Hepatocyte (in vitro differentiated cells): ENCODE measurements at regions not wholly inside any gene's neighbourhood (a gene's known extent, or its start where the extent isn't known, plus 50 kb on each side); places are given as distances from the start of the nearest gene placed in this dataset.

ENCODE experiments used
- DNase-seq: peaks from one replicate; pipeline ENCODE4 v3.0.0-alpha.2; 2016; ENCODE audit warnings: low spot score
- H2AFZ ChIP-seq: fragments of 200-600 bp; sonication (generic); 2 replicates; pipeline ENCODE4 v1.6.0; 2016; ENCODE audit warnings: antibody characterized with exemption, mild to moderate bottlenecking
- H3K27ac ChIP-seq: fragments of 200-600 bp; sonication (generic); 2 replicates; pipeline ENCODE4 v1.5.1; 2016; ENCODE audit warnings: mild to moderate bottlenecking
- H3K27me3 ChIP-seq: fragments of 200-600 bp; sonication (generic); 2 replicates; pipeline ENCODE4 v1.6.1; 2016
- H3K36me3 ChIP-seq: fragments of 200-600 bp; sonication (generic); replicated peaks from 2 replicates; pipeline ENCODE4 v1.5.1; 2016; ENCODE audit warnings: low read depth; ENCODE audit not compliant: insufficient read depth
- H3K4me1 ChIP-seq: fragments of 200-600 bp; sonication (generic); 2 replicates; pipeline ENCODE4 v1.5.1; 2016; ENCODE audit warnings: mild to moderate bottlenecking, moderate library complexity; ENCODE audit not compliant: insufficient read depth
- H3K4me2 ChIP-seq: fragments of 200-600 bp; sonication (generic); 2 replicates; pipeline ENCODE4 v1.6.0; 2016
- H3K4me3 ChIP-seq: fragments of 200-600 bp; sonication (generic); 2 replicates; pipeline ENCODE4 v1.5.1; 2016; ENCODE audit warnings: mild to moderate bottlenecking
- H3K79me2 ChIP-seq: fragments of 200-600 bp; sonication (generic); 2 replicates; pipeline ENCODE4 v1.6.0; 2017; ENCODE audit warnings: mild to moderate bottlenecking
- H3K9me2 ChIP-seq: fragments of 200-600 bp; sonication (generic); replicated peaks from 2 replicates; pipeline ENCODE4 v1.6.0; 2017; ENCODE audit warnings: mild to moderate bottlenecking; ENCODE audit not compliant: insufficient read depth
- H3K9me3 ChIP-seq: fragments of 200-600 bp; sonication (generic); 2 replicates; pipeline ENCODE4 v1.5.1; 2016; ENCODE audit warnings: low read depth, mild to moderate bottlenecking
- H4K20me1 ChIP-seq: fragments of 200-600 bp; sonication (generic); 2 replicates; pipeline ENCODE4 v1.6.0; 2016; ENCODE audit warnings: mild to moderate bottlenecking; ENCODE audit not compliant: insufficient read depth, poor library complexity, severe bottlenecking
- EZH2 ChIP-seq: fragments of 200-600 bp; sonication (generic); IDR thresholded peaks from 2 replicates; pipeline ENCODE4 v1.6.1; 2016; ENCODE audit warnings: antibody characterized with exemption, mild to moderate bottlenecking, borderline replicate concordance
- EZH2phosphoT487 ChIP-seq: fragments of 200-600 bp; sonication (generic); IDR thresholded peaks from one replicate; pipeline ENCODE4 v1.6.1; 2018; ENCODE audit warnings: antibody characterized with exemption, mild to moderate bottlenecking, low read depth, moderate library complexity; ENCODE audit not compliant: unreplicated experiment, severe bottlenecking
- WGBS: methylation state at CpG from one replicate; pipeline ENCODE4 v1.1.6; 2016; ENCODE audit warnings: low lambda C conversion rate; ENCODE audit errors: missing lambda C conversion rate; 5-methylcytosine and 5-hydroxymethylcytosine counted together
- TF ChIP-seq, protein P1 (sequence below): fragments of 200-600 bp; sonication (generic); IDR thresholded peaks from 2 replicates; pipeline ENCODE4 v1.5.1; 2016; ENCODE audit warnings: antibody characterized with exemption, mild to moderate bottlenecking; ENCODE audit not compliant: poor library complexity

DNA sequence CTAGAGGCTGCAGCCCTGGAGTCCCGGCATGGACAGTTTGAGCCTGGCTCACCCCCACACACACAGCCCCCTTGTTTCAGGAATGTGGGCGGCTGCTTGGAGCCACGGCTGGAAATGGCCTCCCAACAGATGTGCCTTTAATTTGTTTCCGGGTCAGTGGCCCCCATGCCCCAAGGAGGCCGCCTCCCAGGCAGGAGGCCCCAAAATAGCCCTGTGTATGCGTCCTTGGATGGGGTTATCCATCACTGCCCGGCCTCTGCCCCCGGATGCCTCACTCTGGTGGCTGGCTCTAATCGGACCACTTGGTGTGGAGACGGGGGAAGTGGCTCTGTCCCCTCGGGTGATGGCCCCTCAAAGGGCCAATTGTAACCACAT lies 151.9 kb upstream of the MYCN start:
- Histone ChIP-seq H3K36me3 (no peaks in the 10 kb centered on the region), H2AFZ (no peak overlapping the region), H3K9me2 (no peaks in the 10 kb centered on the region), H3K27ac (no peak overlapping the region), H3K9me3 (no peaks in the 10 kb centered on the region), H3K4me3 (no peak overlapping the region), H3K4me2 (no peak overlapping the region), H3K27me3 (no peaks in the 10 kb centered on the region), H4K20me1 (no peaks in the 10 kb centered on the region), H3K79me2 (no peaks in the 10 kb centered on the region), H3K4me1 (no peaks in the 10 kb centered on the region)
- no peak for DNase-seq
- 87% methylated on average over 11 of the region's 11 CpGs for WGBS
- no peak for TF ChIP-seq EZH2phosphoT487
- no peak for TF ChIP-seq EZH2
- TF ChIP-seq, protein P1, sequence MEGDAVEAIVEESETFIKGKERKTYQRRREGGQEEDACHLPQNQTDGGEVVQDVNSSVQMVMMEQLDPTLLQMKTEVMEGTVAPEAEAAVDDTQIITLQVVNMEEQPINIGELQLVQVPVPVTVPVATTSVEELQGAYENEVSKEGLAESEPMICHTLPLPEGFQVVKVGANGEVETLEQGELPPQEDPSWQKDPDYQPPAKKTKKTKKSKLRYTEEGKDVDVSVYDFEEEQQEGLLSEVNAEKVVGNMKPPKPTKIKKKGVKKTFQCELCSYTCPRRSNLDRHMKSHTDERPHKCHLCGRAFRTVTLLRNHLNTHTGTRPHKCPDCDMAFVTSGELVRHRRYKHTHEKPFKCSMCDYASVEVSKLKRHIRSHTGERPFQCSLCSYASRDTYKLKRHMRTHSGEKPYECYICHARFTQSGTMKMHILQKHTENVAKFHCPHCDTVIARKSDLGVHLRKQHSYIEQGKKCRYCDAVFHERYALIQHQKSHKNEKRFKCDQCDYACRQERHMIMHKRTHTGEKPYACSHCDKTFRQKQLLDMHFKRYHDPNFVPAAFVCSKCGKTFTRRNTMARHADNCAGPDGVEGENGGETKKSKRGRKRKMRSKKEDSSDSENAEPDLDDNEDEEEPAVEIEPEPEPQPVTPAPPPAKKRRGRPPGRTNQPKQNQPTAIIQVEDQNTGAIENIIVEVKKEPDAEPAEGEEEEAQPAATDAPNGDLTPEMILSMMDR: no peak

DNA sequence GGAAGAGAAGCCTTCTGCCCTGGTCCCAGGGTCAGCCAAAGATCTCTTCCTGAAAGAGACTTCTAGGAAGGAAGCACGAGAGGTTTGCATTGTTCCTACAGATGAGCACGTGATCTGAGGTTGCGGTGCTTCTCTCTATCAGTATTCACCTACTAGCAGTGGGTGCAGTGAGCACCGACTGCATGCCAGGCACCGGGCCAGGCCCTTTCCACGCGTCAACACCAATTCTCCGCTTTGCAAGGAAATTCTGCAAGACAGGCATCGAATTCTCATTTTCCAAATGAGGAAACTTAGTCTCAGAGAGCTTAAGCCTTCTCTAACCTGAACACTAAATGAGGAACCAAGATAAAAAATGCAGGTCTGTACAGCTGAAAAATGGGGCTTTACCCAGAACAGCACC lies 151.5 kb upstream of the MYCN start:
- H3K79me2 ChIP-seq: no peaks in the 10 kb centered on the region
- no peaks in the 10 kb centered on the region for H3K36me3 ChIP-seq
- TF ChIP-seq EZH2phosphoT487 (no peak), EZH2 (no peak)
- TF ChIP-seq, protein P1: no peak
- no peak overlapping the region for H2AFZ ChIP-seq
- no peaks in the 10 kb centered on the region for H3K9me2 ChIP-seq
- 92% methylated on average over 9 of the region's 9 CpGs for WGBS
- no peaks in the 10 kb centered on the region for H3K4me1 ChIP-seq
- H3K27ac ChIP-seq: no peak overlapping the region
- H3K27me3 ChIP-seq: no peaks in the 10 kb centered on the region
- no peaks in the 10 kb centered on the region for H4K20me1 ChIP-seq
- DNase-seq: no peak
- H3K4me3 ChIP-seq: no peak overlapping the region
- no peak overlapping the region for H3K4me2 ChIP-seq
- H3K9me3 ChIP-seq: no peaks in the 10 kb centered on the region

DNA sequence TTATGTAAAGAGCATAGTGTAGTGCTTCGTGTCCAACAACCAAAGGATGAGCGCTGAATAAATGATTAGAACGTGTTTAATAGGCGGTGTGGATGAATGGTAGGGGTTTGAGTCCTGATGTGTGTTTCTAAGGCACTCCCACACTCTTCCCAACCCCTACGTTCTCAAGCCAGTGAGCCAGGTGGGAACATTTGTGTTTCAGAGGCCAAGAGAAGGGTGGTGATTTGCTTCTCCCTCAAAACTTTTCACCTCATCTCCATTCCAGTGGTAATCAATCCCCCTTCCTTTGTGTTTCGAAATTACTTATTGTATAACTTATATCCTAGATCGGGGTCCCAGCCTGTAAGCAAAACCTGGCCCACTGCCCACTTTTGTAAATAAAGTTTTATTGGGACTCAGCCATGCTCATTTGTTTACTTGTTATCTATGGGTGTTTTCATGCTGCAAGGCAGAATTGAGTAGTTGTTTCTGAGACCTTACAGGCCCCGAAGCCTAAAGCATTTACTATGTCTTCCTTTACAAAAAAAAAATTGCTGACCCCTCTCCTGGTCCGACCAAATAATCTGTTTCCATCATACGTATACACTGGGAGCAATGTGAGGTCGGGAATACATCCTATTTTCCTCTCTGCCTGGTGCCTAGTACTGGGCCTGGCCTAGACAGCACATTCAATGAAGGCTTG lies 150.8 kb upstream of the MYCN start:
- TF ChIP-seq, protein P1: no peak
- TF ChIP-seq EZH2 (no peak), EZH2phosphoT487 (no peak)
- Histone ChIP-seq H3K9me2 (no peaks in the 10 kb centered on the region), H3K4me1 (no peaks in the 10 kb centered on the region), H2AFZ (no peak overlapping the region), H3K4me3 (no peak overlapping the region), H3K79me2 (no peaks in the 10 kb centered on the region), H3K36me3 (no peaks in the 10 kb centered on the region), H3K9me3 (no peaks in the 10 kb centered on the region), H4K20me1 (no peaks in the 10 kb centered on the region), H3K27ac (no peak overlapping the region), H3K4me2 (no peak overlapping the region), H3K27me3 (no peaks in the 10 kb centered on the region)
- no peak for DNase-seq
- WGBS: 83% methylated on average over 11 of the region's 11 CpGs

DNA sequence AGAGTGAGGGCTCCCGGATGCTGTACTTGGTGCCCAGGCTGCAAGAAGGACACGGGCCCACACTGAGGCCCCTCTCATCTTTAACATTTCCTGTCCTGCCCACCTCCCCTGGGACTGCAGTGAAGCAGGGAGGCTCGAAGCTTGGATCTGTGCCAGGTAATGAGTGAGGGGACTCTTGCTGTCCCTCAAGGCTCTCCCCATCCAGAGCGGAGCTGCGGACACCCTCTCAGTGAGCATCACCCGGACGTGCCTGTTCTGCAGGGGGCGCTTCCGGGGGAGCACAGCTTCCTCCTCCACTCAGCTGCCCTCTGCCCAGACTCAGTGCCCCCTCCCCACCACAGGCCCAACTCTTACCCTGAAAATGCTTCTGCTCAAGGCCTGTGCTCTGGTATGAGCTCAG lies 150.0 kb upstream of the MYCN start:
- Histone ChIP-seq H3K9me2 (no peaks in the 10 kb centered on the region), H2AFZ (no peak overlapping the region), H3K27me3 (no peaks in the 10 kb centered on the region), H3K4me1 (no peaks in the 10 kb centered on the region), H3K36me3 (no peaks in the 10 kb centered on the region), H3K27ac (no peak overlapping the region), H3K4me2 (no peak overlapping the region), H3K9me3 (no peaks in the 10 kb centered on the region), H3K79me2 (no peaks in the 10 kb centered on the region), H3K4me3 (no peak overlapping the region), H4K20me1 (no peaks in the 10 kb centered on the region)
- 86% methylated on average over 9 of the region's 9 CpGs for WGBS
- TF ChIP-seq EZH2 (no peak), EZH2phosphoT487 (no peak)
- TF ChIP-seq, protein P1: no peak
- DNase-seq: no peak
